Uterus (tissue), 3 donors: ENCODE measurements at regions not wholly inside any gene's neighbourhood (a gene's known extent, or its start where the extent isn't known, plus 50 kb on each side); places are given as distances from the start of the nearest gene placed in this dataset.

Experiments used
- DNase-seq, 2 donors: peaks; one replicate each; pipeline ENCODE4 v3.0.0-alpha.2; 2019 to 2020
- H3K27ac ChIP-seq, 2 donors: fragments of 200-600 bp; sonication (generic); 1 replicate in 1 of 2; 2 replicates in 1 of 2; pipeline ENCODE4 v1.5.1; 2016 to 2018
- H3K27me3 ChIP-seq, 2 donors: fragments of 200-600 bp; sonication (generic); one replicate each; pipeline ENCODE4 v1.5.1; 2018 to 2019; ENCODE audit warnings: control low read depth in 1 of 2
- H3K36me3 ChIP-seq, 2 donors: fragments of 200-600 bp; sonication (generic); one replicate each; pipeline ENCODE4 v1.5.1; 2019; ENCODE audit warnings: control low read depth in 1 of 2
- H3K4me1 ChIP-seq, 2 donors: fragments of 200-600 bp; sonication (generic); one replicate each; pipeline ENCODE4 v1.5.1; 2018 to 2019; ENCODE audit warnings: control low read depth in 1 of 2
- H3K4me3 ChIP-seq, 2 donors: fragments of 200-600 bp; sonication (generic); 1 replicate in 1 of 2; 2 replicates in 1 of 2; pipeline ENCODE4 v1.5.1; 2018 to 2019; ENCODE audit warnings: mild to moderate bottlenecking in 1 of 2
- H3K9me3 ChIP-seq, 2 donors: fragments of 200-600 bp; sonication (generic); one replicate each; pipeline ENCODE4 v1.5.1; 2019; ENCODE audit warnings: control low read depth in 1 of 2
- CTCF ChIP-seq, 4 experiments: fragments of 200-600 bp in 2 of 4; fragments of 450-650 bp in 2 of 4; sonication (generic) in 2 of 4; IDR thresholded peaks; one replicate each; pipeline ENCODE4 v1.5.1; 2016 to 2019; ENCODE audit warnings: antibody characterized with exemption in 4 of 4, mild to moderate bottlenecking in 2 of 4, moderate library complexity in 1 of 4
- POLR2A ChIP-seq, 2 donors: fragments of 450-650 bp; IDR thresholded peaks; one replicate each; pipeline ENCODE4 v1.6.1; 2016; ENCODE audit warnings: antibody characterized with exemption in 2 of 2, mild to moderate bottlenecking in 1 of 2, moderate library complexity in 1 of 2
- intact Hi-C: fragments of 100-400 bp; cut with DNase I; formaldehyde crosslinking; loops from one replicate; pipeline ENCODE4 v1.15.1; 2023; ENCODE audit warnings: low total_unique reads
- donor health status: DM: yes; HTN: yes; CAD: no.

GRCh38 chr7:27410812-27411544, 168.4 kb downstream of the EVX1 start:
- H3K27ac ChIP-seq: no peak overlapping the region
- H3K4me1 ChIP-seq: no peaks in the 10 kb centered on the region
- H3K27me3 ChIP-seq: no peaks in the 10 kb centered on the region
- no peaks in the 10 kb centered on the region for H3K36me3 ChIP-seq
- TF ChIP-seq POLR2A (IDR thresholded peaks at IDR 0.05) (no peak), CTCF (IDR thresholded peaks at IDR 0.05) (no peak)
- no peaks in the 10 kb centered on the region for H3K9me3 ChIP-seq
- intact Hi-C loops: no loop called here
- DNase-seq: no peak
- H3K4me3 ChIP-seq: no peak overlapping the region

GRCh38 chr7:27412164-27412563, 169.6 kb downstream of the EVX1 start:
- intact Hi-C loops: no loop called here
- H3K4me3 ChIP-seq: no peak overlapping the region
- H3K36me3 ChIP-seq: no peaks in the 10 kb centered on the region
- TF ChIP-seq POLR2A (IDR thresholded peaks at IDR 0.05): no peak
- TF ChIP-seq CTCF (IDR thresholded peaks at IDR 0.05): no peak
- H3K27me3 ChIP-seq: no peaks in the 10 kb centered on the region
- H3K9me3 ChIP-seq: no peaks in the 10 kb centered on the region
- DNase-seq: no peak
- no peaks in the 10 kb centered on the region for H3K4me1 ChIP-seq
- H3K27ac ChIP-seq: no peak overlapping the region

GRCh38 chr7:27418541-27418940, 175.9 kb downstream of the EVX1 start:
- Histone ChIP-seq H3K4me3 (no peak overlapping the region), H3K36me3 (no peaks in the 10 kb centered on the region), H3K9me3 (no peaks in the 10 kb centered on the region), H3K27ac (no peak overlapping the region), H3K4me1 (no peaks in the 10 kb centered on the region), H3K27me3 (no peaks in the 10 kb centered on the region)
- no peak for TF ChIP-seq POLR2A (IDR thresholded peaks at IDR 0.05)
- no peak for TF ChIP-seq CTCF (IDR thresholded peaks at IDR 0.05)
- no peak for DNase-seq
- intact Hi-C loops: no loop called here

- TF ChIP-seq CTCF (IDR thresholded peaks at IDR 0.05): no peak
- TF ChIP-seq POLR2A (IDR thresholded peaks at IDR 0.05): no peak
- no peak overlapping the region for H3K4me3 ChIP-seq
- DNase-seq: no peak
- no peaks in the 10 kb centered on the region for H3K9me3 ChIP-seq
- intact Hi-C loops: no loop called here
- H3K36me3 ChIP-seq: no peaks in the 10 kb centered on the region
- H3K4me1 ChIP-seq: no peaks in the 10 kb centered on the region
- no peak overlapping the region for H3K27ac ChIP-seq
- H3K27me3 ChIP-seq: no peaks in the 10 kb centered on the region
Measured at GRCh38 chr7:27419581-27420177, 177.1 kb downstream of the EVX1 start.

- no peak for TF ChIP-seq POLR2A (IDR thresholded peaks at IDR 0.05)
- no peak for TF ChIP-seq CTCF (IDR thresholded peaks at IDR 0.05)
- Histone ChIP-seq H3K36me3 (no peaks in the 10 kb centered on the region), H3K27me3 (no peaks in the 10 kb centered on the region), H3K27ac (no peak overlapping the region), H3K4me3 (no peak overlapping the region), H3K4me1 (no peaks in the 10 kb centered on the region), H3K9me3 (no peaks in the 10 kb centered on the region)
- no peak for DNase-seq
- intact Hi-C loops: no loop called here
Measured at GRCh38 chr7:27420702-27421101, 178.1 kb downstream of the EVX1 start.
